ENCODE measurements at regions not wholly inside any gene's neighbourhood (a gene's known extent, or its start where the extent isn't known, plus 50 kb on each side); places are given as distances from the start of the nearest gene placed in this dataset.

DNA sequence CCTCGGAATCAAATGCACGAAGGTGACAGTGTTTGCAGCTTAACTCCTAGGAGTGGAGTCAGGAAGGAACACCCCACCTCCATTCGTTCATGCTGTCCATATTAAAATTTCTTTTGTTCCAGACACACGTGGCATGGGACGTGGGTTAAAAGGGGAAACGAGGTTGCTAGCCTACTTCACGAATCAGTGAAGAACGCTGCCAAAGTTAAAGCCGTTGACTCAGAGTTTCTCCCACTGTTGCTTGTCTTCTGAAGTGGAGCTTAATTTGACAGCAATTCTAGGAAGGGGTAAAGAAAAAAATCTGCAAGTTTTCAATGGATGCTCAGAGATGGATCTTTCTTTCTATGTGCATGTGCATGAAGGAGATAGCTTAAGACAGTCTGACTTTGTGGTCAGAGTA lies 499.1 kb downstream of the CD83 start:
- no peaks in the 10 kb centered on the region for H3K36me3 ChIP-seq (ENCODE audit: control insufficient read depth in 1 of 2, insufficient read depth in 2 of 2, low read length in 2 of 2)
- no peak overlapping the region for H3K27ac ChIP-seq (ENCODE audit: low read depth, low read length)
- no peak overlapping the region for H3K9ac ChIP-seq (ENCODE audit: low read depth in 1 of 2, low read length in 2 of 2)
- H3K4me3 ChIP-seq (ENCODE audit: low read depth in 1 of 2, low read length in 2 of 2): no peak overlapping the region
- H3K4me1 ChIP-seq (ENCODE audit: control insufficient read depth in 1 of 2, insufficient read depth in 2 of 2, low read length in 2 of 2): peaks cover 0 to 4% of the 10 kb centered on the region in 2 donors
- H3K27me3 ChIP-seq (ENCODE audit: control insufficient read depth in 1 of 2, insufficient read depth in 2 of 2, low read length in 2 of 2): peaks cover 0 to 5% of the 10 kb centered on the region in 2 donors
- peaks cover 0 to 7% of the 10 kb centered on the region in 2 donors for H3K9me3 ChIP-seq (ENCODE audit: control insufficient read depth in 1 of 2, low read length in 2 of 2)

DNA sequence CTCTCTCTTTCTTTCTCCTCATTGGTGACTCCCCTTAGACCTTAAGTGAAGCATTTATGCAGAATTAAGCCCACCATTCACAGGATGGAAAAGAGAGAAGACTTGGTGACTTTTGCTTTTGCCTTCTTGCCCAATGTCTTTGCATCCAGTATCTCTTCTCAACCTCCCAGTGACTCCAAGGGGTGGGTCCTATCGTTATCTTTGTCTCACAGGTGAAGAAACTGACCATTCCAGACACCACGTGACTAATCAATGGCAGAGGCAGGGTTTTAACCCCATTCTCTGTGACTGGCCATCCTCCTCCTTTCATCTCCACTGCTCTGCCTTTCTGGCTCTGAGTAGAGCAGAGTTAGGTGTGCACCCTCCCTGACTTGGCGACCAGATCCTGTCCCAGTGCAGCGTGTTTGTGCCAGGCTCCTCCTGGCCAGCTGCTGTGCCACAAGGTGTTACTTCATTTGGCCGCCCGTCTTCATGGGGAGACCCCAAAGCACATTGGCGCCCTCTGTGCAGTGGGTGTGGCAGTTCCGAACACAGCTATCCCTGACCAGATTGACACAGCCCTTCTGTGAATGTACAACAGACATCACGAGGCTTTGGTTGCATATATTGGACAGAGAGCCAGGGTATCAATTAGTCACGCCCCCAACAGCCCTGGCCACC lies 501.3 kb downstream of the CD83 start:
- peaks cover 20 to 25% of the 10 kb centered on the region in 2 donors for H3K4me1 ChIP-seq (ENCODE audit: control insufficient read depth in 1 of 2, insufficient read depth in 2 of 2, low read length in 2 of 2)
- no peaks in the 10 kb centered on the region for H3K36me3 ChIP-seq (ENCODE audit: control insufficient read depth in 1 of 2, insufficient read depth in 2 of 2, low read length in 2 of 2)
- peaks cover 0 to 7% of the 10 kb centered on the region in 2 donors for H3K9me3 ChIP-seq (ENCODE audit: control insufficient read depth in 1 of 2, low read length in 2 of 2)
- no peak overlapping the region for H3K4me3 ChIP-seq (ENCODE audit: low read depth in 1 of 2, low read length in 2 of 2)
- peaks cover 0 to 5% of the 10 kb centered on the region in 2 donors for H3K27me3 ChIP-seq (ENCODE audit: control insufficient read depth in 1 of 2, insufficient read depth in 2 of 2, low read length in 2 of 2)
- no peak overlapping the region for H3K27ac ChIP-seq (ENCODE audit: low read depth, low read length)
- H3K9ac ChIP-seq (ENCODE audit: low read depth in 1 of 2, low read length in 2 of 2): no peak overlapping the region

DNA sequence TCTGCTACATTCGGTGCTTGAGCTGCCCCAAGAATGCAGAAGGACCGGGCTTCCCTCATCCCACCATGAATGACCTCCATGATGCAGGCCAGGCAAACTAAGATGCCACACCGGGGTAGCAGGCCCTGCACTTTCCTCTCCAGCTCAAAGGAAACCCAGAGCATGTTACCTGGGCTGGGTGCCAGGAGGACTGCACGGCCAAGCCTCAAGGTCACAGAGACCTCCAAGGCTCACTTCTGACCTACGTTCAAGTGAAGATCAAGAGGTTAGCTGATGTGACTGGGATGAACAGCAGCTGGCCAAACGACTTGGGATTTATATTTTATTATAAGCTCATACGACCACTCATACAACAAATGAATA lies 501.8 kb downstream of the CD83 start:
- Histone ChIP-seq H3K9me3 (ENCODE audit: control insufficient read depth in 1 of 2, low read length in 2 of 2) (peaks cover 0 to 7% of the 10 kb centered on the region in 2 donors), H3K9ac (ENCODE audit: low read depth in 1 of 2, low read length in 2 of 2) (no peak overlapping the region), H3K27ac (ENCODE audit: low read depth, low read length) (no peak overlapping the region), H3K36me3 (ENCODE audit: control insufficient read depth in 1 of 2, insufficient read depth in 2 of 2, low read length in 2 of 2) (no peaks in the 10 kb centered on the region), H3K4me1 (ENCODE audit: control insufficient read depth in 1 of 2, insufficient read depth in 2 of 2, low read length in 2 of 2) (peaks cover 20 to 25% of the 10 kb centered on the region in 2 donors), H3K4me3 (ENCODE audit: low read depth in 1 of 2, low read length in 2 of 2) (no peak overlapping the region), H3K27me3 (ENCODE audit: control insufficient read depth in 1 of 2, insufficient read depth in 2 of 2, low read length in 2 of 2) (peaks cover 0 to 5% of the 10 kb centered on the region in 2 donors)

DNA sequence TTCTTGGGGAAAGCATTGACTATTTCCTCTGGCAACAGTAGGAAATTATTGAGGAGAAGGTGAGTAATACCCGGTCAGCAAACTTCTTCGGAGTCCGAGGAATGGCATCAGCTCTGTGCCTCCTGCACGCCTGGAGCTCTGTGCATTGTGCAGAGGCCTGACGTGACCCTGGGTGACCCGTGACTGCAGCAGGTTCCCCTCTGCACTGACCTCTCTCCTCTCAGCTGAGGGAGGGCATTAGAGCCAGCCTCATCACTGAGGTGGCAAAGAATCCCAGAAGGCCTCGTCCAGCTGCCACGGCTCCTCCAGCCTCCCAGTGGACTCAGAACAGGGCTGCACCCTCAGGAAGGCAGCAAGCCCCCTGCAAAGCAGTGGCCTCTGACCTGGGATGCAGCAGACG lies 502.9 kb downstream of the CD83 start:
- Histone ChIP-seq H3K27ac (ENCODE audit: low read depth, low read length) (no peak overlapping the region), H3K9me3 (ENCODE audit: control insufficient read depth in 1 of 2, low read length in 2 of 2) (peaks cover 0 to 7% of the 10 kb centered on the region in 2 donors), H3K36me3 (ENCODE audit: control insufficient read depth in 1 of 2, insufficient read depth in 2 of 2, low read length in 2 of 2) (no peaks in the 10 kb centered on the region), H3K4me3 (ENCODE audit: low read depth in 1 of 2, low read length in 2 of 2) (no peak overlapping the region), H3K4me1 (ENCODE audit: control insufficient read depth in 1 of 2, insufficient read depth in 2 of 2, low read length in 2 of 2) (peaks cover 20 to 25% of the 10 kb centered on the region in 2 donors), H3K27me3 (ENCODE audit: control insufficient read depth in 1 of 2, insufficient read depth in 2 of 2, low read length in 2 of 2) (peaks cover 0 to 5% of the 10 kb centered on the region in 2 donors), H3K9ac (ENCODE audit: low read depth in 1 of 2, low read length in 2 of 2) (no peak overlapping the region)

DNA sequence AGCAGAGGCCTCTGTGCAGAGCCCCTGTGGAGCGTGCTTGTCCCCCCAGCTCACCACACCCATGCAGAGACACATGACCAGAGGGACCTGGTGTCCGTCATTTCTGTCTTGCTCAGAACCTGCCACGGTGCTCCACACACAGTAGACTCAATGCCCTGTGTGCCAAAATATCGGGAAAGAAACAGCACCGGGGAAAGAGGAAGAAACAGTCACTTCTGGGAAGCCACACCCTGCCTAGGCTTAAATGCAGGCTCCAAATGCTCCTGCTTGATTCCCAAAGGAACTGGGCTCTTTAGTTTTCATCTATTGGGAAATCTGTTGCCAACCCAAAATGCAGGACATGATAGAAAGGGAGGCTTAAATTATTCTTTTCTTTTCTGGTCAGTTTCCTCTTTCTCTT lies 503.9 kb downstream of the CD83 start:
- Histone ChIP-seq H3K4me3 (ENCODE audit: low read depth in 1 of 2, low read length in 2 of 2) (no peak overlapping the region), H3K9ac (ENCODE audit: low read depth in 1 of 2, low read length in 2 of 2) (no peak overlapping the region), H3K27ac (ENCODE audit: low read depth, low read length) (no peak overlapping the region), H3K4me1 (ENCODE audit: control insufficient read depth in 1 of 2, insufficient read depth in 2 of 2, low read length in 2 of 2) (peaks cover 20 to 28% of the 10 kb centered on the region in 2 donors), H3K9me3 (ENCODE audit: control insufficient read depth in 1 of 2, low read length in 2 of 2) (no peaks in the 10 kb centered on the region), H3K27me3 (ENCODE audit: control insufficient read depth in 1 of 2, insufficient read depth in 2 of 2, low read length in 2 of 2) (peaks cover 0 to 5% of the 10 kb centered on the region in 2 donors), H3K36me3 (ENCODE audit: control insufficient read depth in 1 of 2, insufficient read depth in 2 of 2, low read length in 2 of 2) (no peaks in the 10 kb centered on the region)

DNA sequence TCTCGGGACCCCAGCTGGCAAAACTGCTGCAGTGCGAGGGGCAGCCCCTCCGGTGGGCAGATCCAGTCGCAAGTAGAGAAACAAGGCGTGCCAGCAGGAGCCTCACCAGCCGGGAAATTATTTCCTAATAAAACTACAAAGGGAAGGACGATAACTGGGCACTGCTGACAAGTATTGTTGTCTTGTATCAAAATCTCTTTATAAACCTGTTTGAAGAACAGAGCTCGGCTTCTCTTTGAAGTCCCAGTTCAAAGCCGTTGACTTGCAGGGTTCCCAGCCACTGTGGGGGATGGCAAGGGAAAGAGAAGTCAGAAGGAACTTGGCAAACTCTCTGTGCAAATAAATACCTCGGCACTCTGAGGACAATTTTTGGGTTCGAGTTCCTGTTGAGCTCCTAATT lies 504.5 kb downstream of the CD83 start:
- peaks cover 0 to 5% of the 10 kb centered on the region in 2 donors for H3K27me3 ChIP-seq (ENCODE audit: control insufficient read depth in 1 of 2, insufficient read depth in 2 of 2, low read length in 2 of 2)
- H3K4me1 ChIP-seq (ENCODE audit: control insufficient read depth in 1 of 2, insufficient read depth in 2 of 2, low read length in 2 of 2): peaks cover 20 to 32% of the 10 kb centered on the region in 2 donors
- H3K9me3 ChIP-seq (ENCODE audit: control insufficient read depth in 1 of 2, low read length in 2 of 2): no peaks in the 10 kb centered on the region
- no peak overlapping the region for H3K4me3 ChIP-seq (ENCODE audit: low read depth in 1 of 2, low read length in 2 of 2)
- no peak overlapping the region for H3K27ac ChIP-seq (ENCODE audit: low read depth, low read length)
- H3K36me3 ChIP-seq (ENCODE audit: control insufficient read depth in 1 of 2, insufficient read depth in 2 of 2, low read length in 2 of 2): no peaks in the 10 kb centered on the region
- no peak overlapping the region for H3K9ac ChIP-seq (ENCODE audit: low read depth in 1 of 2, low read length in 2 of 2)

DNA sequence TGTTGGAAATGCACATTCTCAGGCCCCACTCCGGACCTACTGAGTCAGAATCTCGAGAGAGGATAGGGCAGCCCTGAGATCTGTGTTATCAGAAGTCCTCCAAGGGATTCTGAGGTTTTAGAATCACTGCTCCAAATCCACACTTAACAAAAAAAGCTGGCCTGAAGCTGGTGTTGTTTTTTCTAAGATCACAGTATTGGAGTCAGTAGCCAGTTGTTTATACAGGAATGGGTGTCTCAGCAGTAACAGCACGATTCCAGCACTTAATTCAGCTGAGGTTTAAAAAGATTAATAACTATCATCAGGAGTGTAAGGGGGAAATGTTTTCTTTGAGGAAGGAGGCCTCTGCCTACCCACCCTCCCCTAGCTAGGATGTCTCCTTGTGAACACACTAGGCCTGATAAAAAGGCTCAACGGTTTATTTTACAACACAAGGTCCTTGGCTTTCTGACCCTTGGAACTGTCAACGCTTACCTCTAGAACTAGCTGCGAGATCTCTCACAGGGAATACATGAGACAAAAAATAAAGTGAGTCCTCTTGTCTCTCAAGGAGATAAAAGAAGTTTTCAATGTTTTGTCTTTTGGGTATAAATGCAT lies 505.4 kb downstream of the CD83 start:
- peaks cover 0 to 1% of the 10 kb centered on the region in 2 donors for H3K9me3 ChIP-seq (ENCODE audit: control insufficient read depth in 1 of 2, low read length in 2 of 2)
- H3K4me3 ChIP-seq (ENCODE audit: low read depth in 1 of 2, low read length in 2 of 2): no peak overlapping the region
- H3K9ac ChIP-seq (ENCODE audit: low read depth in 1 of 2, low read length in 2 of 2): no peak overlapping the region
- peaks cover 0 to 5% of the 10 kb centered on the region in 2 donors for H3K27me3 ChIP-seq (ENCODE audit: control insufficient read depth in 1 of 2, insufficient read depth in 2 of 2, low read length in 2 of 2)
- peaks cover 20 to 32% of the 10 kb centered on the region in 2 donors for H3K4me1 ChIP-seq (ENCODE audit: control insufficient read depth in 1 of 2, insufficient read depth in 2 of 2, low read length in 2 of 2)
- no peaks in the 10 kb centered on the region for H3K36me3 ChIP-seq (ENCODE audit: control insufficient read depth in 1 of 2, insufficient read depth in 2 of 2, low read length in 2 of 2)
- no peak overlapping the region for H3K27ac ChIP-seq (ENCODE audit: low read depth, low read length)

DNA sequence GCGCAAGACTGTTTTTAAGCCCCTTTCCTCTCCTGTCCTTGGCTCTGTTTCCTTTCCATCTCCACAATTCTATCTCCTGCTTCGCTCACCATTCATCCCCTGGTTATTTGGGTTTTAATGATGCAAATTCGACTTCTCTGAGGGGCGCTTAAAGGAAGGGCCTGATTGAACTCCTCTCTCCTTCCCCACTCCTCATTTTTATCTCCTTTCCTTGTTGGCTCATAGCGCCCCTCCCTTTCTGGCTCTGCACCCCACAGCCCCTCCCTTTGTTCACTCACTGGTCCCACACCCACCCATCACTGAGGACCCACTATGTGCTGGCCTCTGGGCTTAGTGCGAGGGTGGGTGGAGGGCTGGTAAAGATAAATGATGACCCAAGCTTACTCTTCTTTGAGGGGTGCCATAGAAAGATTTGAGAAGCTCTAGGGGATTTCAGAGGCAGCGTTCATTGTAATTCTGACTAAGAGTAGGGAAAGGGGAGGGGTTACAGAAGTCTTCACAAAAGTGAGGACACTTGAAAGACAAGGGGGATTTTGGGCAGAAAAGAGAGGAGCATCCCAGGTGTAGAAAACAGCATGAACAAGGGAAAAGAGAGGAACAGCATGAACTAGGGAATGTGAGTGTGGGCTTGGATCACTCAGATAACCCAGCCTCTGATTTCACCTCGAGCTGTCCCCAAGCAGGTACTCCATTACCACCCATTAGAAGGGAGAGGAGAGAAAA lies 507.8 kb downstream of the CD83 start:
- H3K27me3 ChIP-seq (ENCODE audit: control insufficient read depth in 1 of 2, insufficient read depth in 2 of 2, low read length in 2 of 2): peaks cover 0 to 5% of the 10 kb centered on the region in 2 donors
- no peak overlapping the region for H3K4me3 ChIP-seq (ENCODE audit: low read depth in 1 of 2, low read length in 2 of 2)
- H3K4me1 ChIP-seq (ENCODE audit: control insufficient read depth in 1 of 2, insufficient read depth in 2 of 2, low read length in 2 of 2): peaks cover 20 to 32% of the 10 kb centered on the region in 2 donors
- H3K36me3 ChIP-seq (ENCODE audit: control insufficient read depth in 1 of 2, insufficient read depth in 2 of 2, low read length in 2 of 2): no peaks in the 10 kb centered on the region
- no peak overlapping the region for H3K9ac ChIP-seq (ENCODE audit: low read depth in 1 of 2, low read length in 2 of 2)
- H3K27ac ChIP-seq (ENCODE audit: low read depth, low read length): no peak overlapping the region
- H3K9me3 ChIP-seq (ENCODE audit: control insufficient read depth in 1 of 2, low read length in 2 of 2): peaks cover 0 to 1% of the 10 kb centered on the region in 2 donors

DNA sequence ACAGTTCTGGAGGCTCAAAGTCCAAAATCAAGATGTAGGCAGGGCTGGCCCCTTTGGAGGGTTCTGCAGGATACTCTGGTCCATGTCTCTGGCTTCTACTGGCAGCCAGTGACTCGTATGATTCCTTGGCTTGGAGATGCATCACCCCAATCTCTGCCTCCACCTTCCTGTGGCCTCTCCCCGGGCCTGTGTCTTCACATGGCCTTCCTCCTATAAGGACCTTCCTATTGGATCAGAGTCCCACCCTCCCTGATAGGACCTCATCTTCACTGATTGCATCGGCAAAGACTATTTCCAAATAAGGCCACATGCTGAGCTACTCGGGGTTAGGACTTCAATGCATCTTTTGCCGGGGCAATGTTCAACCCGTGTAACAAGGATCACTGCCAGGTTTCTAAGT lies 509.0 kb downstream of the CD83 start:
- H3K36me3 ChIP-seq (ENCODE audit: control insufficient read depth in 1 of 2, insufficient read depth in 2 of 2, low read length in 2 of 2): no peaks in the 10 kb centered on the region
- peaks cover 20 to 29% of the 10 kb centered on the region in 2 donors for H3K4me1 ChIP-seq (ENCODE audit: control insufficient read depth in 1 of 2, insufficient read depth in 2 of 2, low read length in 2 of 2)
- H3K27ac ChIP-seq (ENCODE audit: low read depth, low read length): no peak overlapping the region
- peaks cover 0 to 1% of the 10 kb centered on the region in 2 donors for H3K9me3 ChIP-seq (ENCODE audit: control insufficient read depth in 1 of 2, low read length in 2 of 2)
- no peak overlapping the region for H3K4me3 ChIP-seq (ENCODE audit: low read depth in 1 of 2, low read length in 2 of 2)
- H3K9ac ChIP-seq (ENCODE audit: low read depth in 1 of 2, low read length in 2 of 2): no peak overlapping the region
- no peaks in the 10 kb centered on the region for H3K27me3 ChIP-seq (ENCODE audit: control insufficient read depth in 1 of 2, insufficient read depth in 2 of 2, low read length in 2 of 2)

DNA sequence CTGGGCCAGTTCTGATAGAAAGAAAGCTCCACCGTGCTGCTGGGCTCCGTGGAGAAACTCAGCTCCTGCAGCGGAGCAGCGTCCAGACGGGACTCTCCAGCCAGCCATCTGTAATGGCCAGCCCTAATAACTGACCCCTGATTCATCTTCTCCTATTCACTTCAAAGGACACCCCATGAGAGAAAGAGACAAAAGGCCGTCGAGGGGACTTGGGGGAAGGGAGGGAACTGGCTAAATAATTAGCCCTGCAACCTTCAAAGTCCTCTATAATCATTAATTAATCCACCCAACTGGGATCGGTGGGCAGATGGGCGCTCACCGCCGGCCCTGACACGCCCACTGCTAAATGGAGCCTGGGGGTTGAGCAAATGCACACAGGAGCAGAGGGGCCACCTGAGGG lies 512.4 kb downstream of the CD83 start:
- Histone ChIP-seq H3K4me3 (ENCODE audit: low read depth in 1 of 2, low read length in 2 of 2) (no peak overlapping the region), H3K9me3 (ENCODE audit: control insufficient read depth in 1 of 2, low read length in 2 of 2) (peaks cover 0 to 1% of the 10 kb centered on the region in 2 donors), H3K9ac (ENCODE audit: low read depth in 1 of 2, low read length in 2 of 2) (no peak overlapping the region), H3K36me3 (ENCODE audit: control insufficient read depth in 1 of 2, insufficient read depth in 2 of 2, low read length in 2 of 2) (no peaks in the 10 kb centered on the region), H3K27me3 (ENCODE audit: control insufficient read depth in 1 of 2, insufficient read depth in 2 of 2, low read length in 2 of 2) (no peaks in the 10 kb centered on the region), H3K27ac (ENCODE audit: low read depth, low read length) (no peak overlapping the region), H3K4me1 (ENCODE audit: control insufficient read depth in 1 of 2, insufficient read depth in 2 of 2, low read length in 2 of 2) (peaks cover 0 to 7% of the 10 kb centered on the region in 2 donors)
